IMR-90 (cell line): ENCODE measurements at regions not wholly inside any gene's neighbourhood (a gene's known extent, or its start where the extent isn't known, plus 50 kb on each side); places are given as distances from the start of the nearest gene placed in this dataset.

ENCODE experiments used
- ATAC-seq: fragments of 200-7000 bp; cut with Tn5 transposase; 2 replicates; pipeline ENCODE4 v1.9.1; 2020; ENCODE audit warnings: low read depth, mild to moderate bottlenecking, moderate library complexity
- BruUV-seq: library from RNA; stranded (reverse); fragments of 400-500 nt; replicated peaks from 2 replicates; lab custom pipeline; 2021; lab: Mats Ljungman, UMichigan
- CTCF ChIA-PET: fragments of 300-600 bp; formaldehyde crosslinking; extraction: SDS; loops from one replicate; lab custom pipeline; 2021; ENCODE audit warnings: antibody characterized with exemption; lab: Yijun Ruan, JAX
- POLR2A ChIA-PET: fragments of 300-600 bp; sonication (Branson Sonifier 250); formaldehyde crosslinking; loops from one replicate; lab custom pipeline; 2022; ENCODE audit warnings: antibody characterized with exemption; ENCODE audit not compliant: unreplicated experiment; lab: Charles Lee
- DNase-seq: peaks from one replicate; pipeline ENCODE4 v3.0.0; 2013
- H2AFZ ChIP-seq: replicated peaks from 2 replicates; pipeline ENCODE3; 2013; ENCODE audit warnings: low read length, mild to moderate bottlenecking; ENCODE audit not compliant: poor library complexity
- H2AK5ac ChIP-seq: 2 replicates; pipeline ENCODE4 v1.6.1; 2013; ENCODE audit warnings: low read depth, low read length, inconsistent platforms
- H2AK9ac ChIP-seq: replicated peaks from 2 replicates; pipeline ENCODE3; 2013; ENCODE audit warnings: mild to moderate bottlenecking, low read depth, low read length, moderate library complexity; ENCODE audit not compliant: poor library complexity
- H2BK120ac ChIP-seq: 2 replicates; pipeline ENCODE4 v1.6.1; 2013; ENCODE audit warnings: low read depth, low read length, inconsistent platforms
- H2BK15ac ChIP-seq: 3 replicates; pipeline ENCODE4 v1.6.1; 2013; ENCODE audit warnings: low read depth, low read length, inconsistent platforms
- H2BK20ac ChIP-seq: 2 replicates; pipeline ENCODE4 v1.6.1; 2013; ENCODE audit warnings: low read depth, mild to moderate bottlenecking, inconsistent platforms, low read length, moderate library complexity
- H2BK5ac ChIP-seq: 2 replicates; pipeline ENCODE4 v1.6.1; 2013; ENCODE audit warnings: mild to moderate bottlenecking, low read depth, low read length, inconsistent platforms; ENCODE audit not compliant: poor library complexity, severe bottlenecking
- H3K14ac ChIP-seq: replicated peaks from 2 replicates; pipeline ENCODE4 v1.6.1; 2013; ENCODE audit warnings: low read depth, low read length, inconsistent platforms
- H3K18ac ChIP-seq: 2 replicates; pipeline ENCODE4 v1.6.1; 2013; ENCODE audit warnings: low read depth, low read length, control low read depth
- H3K23ac ChIP-seq: 2 replicates; pipeline ENCODE4 v1.6.1; 2013; ENCODE audit warnings: low read depth, low read length, inconsistent platforms
- H3K27ac ChIP-seq: 2 replicates; pipeline ENCODE4 v1.5.1; 2013; ENCODE audit warnings: mild to moderate bottlenecking, control low read depth, low read length; ENCODE audit not compliant: insufficient read depth
- H3K27me3 ChIP-seq: 2 replicates; pipeline ENCODE4 v1.6.1; 2013; ENCODE audit warnings: low read length; ENCODE audit not compliant: control insufficient read depth, insufficient read depth
- H3K36me3 ChIP-seq: 2 replicates; pipeline ENCODE4 v1.6.1; 2013; ENCODE audit warnings: low read length, mixed read lengths; ENCODE audit not compliant: control insufficient read depth, insufficient read depth
- H3K4ac ChIP-seq: 2 replicates; pipeline ENCODE4 v1.6.1; 2013; ENCODE audit warnings: low read depth, low read length, inconsistent platforms
- H3K4me1 ChIP-seq: 2 replicates; pipeline ENCODE4 v1.6.1; 2013; ENCODE audit warnings: low read length, mixed read lengths; ENCODE audit not compliant: control insufficient read depth, insufficient read depth
- H3K4me2 ChIP-seq: 2 replicates; pipeline ENCODE4 v1.6.1; 2013; ENCODE audit warnings: low read depth, mild to moderate bottlenecking, control low read depth, low read length, moderate library complexity
- H3K4me3 ChIP-seq: 2 replicates; pipeline ENCODE4 v1.5.1; 2013; ENCODE audit warnings: low read depth, mild to moderate bottlenecking, control low read depth, low read length, moderate library complexity; ENCODE audit not compliant: insufficient read depth
- H3K56ac ChIP-seq: 2 replicates; pipeline ENCODE4 v1.6.1; 2013; ENCODE audit warnings: low read length, inconsistent platforms; ENCODE audit not compliant: insufficient read depth; ENCODE audit errors: extremely low read depth
- H3K79me1 ChIP-seq, 2 experiments: 2 replicates each; pipeline ENCODE4 v1.6.1; 2013; ENCODE audit warnings: low read length in 2 of 2, inconsistent platforms in 1 of 2, low read depth in 1 of 2
- H3K9ac ChIP-seq: 2 replicates; pipeline ENCODE4 v1.6.1; 2013; ENCODE audit warnings: low read depth, low read length, control low read depth
- H3K9me1 ChIP-seq: 2 replicates; pipeline ENCODE4 v1.6.1; 2013; ENCODE audit warnings: low read length, inconsistent platforms; ENCODE audit not compliant: insufficient read depth
- H3K9me3 ChIP-seq: 2 replicates; pipeline ENCODE4 v1.6.1; 2013; ENCODE audit warnings: low read length; ENCODE audit not compliant: control insufficient read depth, insufficient read depth
- H4K20me1 ChIP-seq: 2 replicates; pipeline ENCODE4 v1.6.1; 2013; ENCODE audit warnings: low read length, inconsistent platforms; ENCODE audit not compliant: insufficient read depth
- H4K5ac ChIP-seq: 2 replicates; pipeline ENCODE4 v1.6.1; 2013; ENCODE audit warnings: mild to moderate bottlenecking, low read depth, low read length, control low read depth
- H4K8ac ChIP-seq, 2 experiments: 2 replicates each; pipeline ENCODE4 v1.6.1; 2013; ENCODE audit warnings: low read depth in 2 of 2, low read length in 2 of 2, control low read depth in 1 of 2, inconsistent platforms in 1 of 2
- H4K91ac ChIP-seq: 2 replicates; pipeline ENCODE4 v1.6.1; 2013; ENCODE audit warnings: low read depth, low read length, inconsistent platforms; ENCODE audit not compliant: insufficient read depth
- CTCF ChIP-seq: conservative IDR thresholded peaks from 2 replicates; pipeline ENCODE4 v1.5.1; 2012; ENCODE audit warnings: mild to moderate bottlenecking, low read depth, low read length, improper control_type of control experiment
- FOS ChIP-seq: fragments of 150-350 bp; IDR thresholded peaks from 2 replicates; pipeline ENCODE4 v1.6.1; 2016; ENCODE audit warnings: low read depth, low read length
- RAD21 ChIP-seq: IDR thresholded peaks from 2 replicates; pipeline ENCODE4 v1.6.1; 2012; ENCODE audit warnings: low read length, improper control_type of control experiment
- SMC3 ChIP-seq: fragments of 150-350 bp; IDR thresholded peaks from 2 replicates; pipeline ENCODE4 v1.6.1; 2016; ENCODE audit warnings: low read depth, mild to moderate bottlenecking, antibody characterized with exemption, low read length, moderate library complexity
- WGBS, 2 experiments: methylation state at CpG; one replicate each; pipeline versions ENCODE4 v1.1.5 to v1.1.7; 2013; ENCODE audit warnings: missing lambda C conversion rate in 2 of 2; ENCODE audit not compliant: insufficient read length in 1 of 2; ENCODE audit errors: extremely low coverage in 2 of 2; 5-methylcytosine and 5-hydroxymethylcytosine counted together
- dilution Hi-C: fragments of 300-500 bp; cut with HindIII; formaldehyde crosslinking; loops from one replicate; pipeline ENCODE4 v1.14.3; 2018; ENCODE audit warnings: low sequenced_read_pairs; ENCODE audit not compliant: unreplicated experiment
- in situ Hi-C: fragments of 300-500 bp; cut with MboI; formaldehyde crosslinking; loops from 3 replicates; pipeline ENCODE4 v1.14.3; 2019; ENCODE audit warnings: low sequenced_read_pairs, inconsistent platforms, mixed read lengths
- intact Hi-C: fragments of 100-400 bp; cut with micrococcal nuclease; formaldehyde crosslinking; loops from 2 replicates; pipeline ENCODE4 v1.10.0; 2022

- Histone ChIP-seq H2AK9ac (no peak overlapping the region), H3K9me1 (no peaks in the 10 kb centered on the region), H2BK120ac (no peak overlapping the region), H3K4me1 (no peaks in the 10 kb centered on the region), H2BK5ac (no peak overlapping the region), H3K79me1 (no peaks in the 10 kb centered on the region), H4K8ac (no peak overlapping the region), H2AFZ (no peak overlapping the region), H2BK20ac (no peak overlapping the region), H3K27me3 (peaks cover 2% of the 10 kb centered on the region; the same call in 1 of the 2 replicates), H3K23ac (no peak overlapping the region), H4K91ac (no peak overlapping the region), H3K4me2 (no peak overlapping the region), H2AK5ac (no peak overlapping the region), H3K4me3 (no peak overlapping the region), H3K9me3 (no peaks in the 10 kb centered on the region), H2BK15ac (no peak overlapping the region), H4K20me1 (no peaks in the 10 kb centered on the region), H3K9ac (no peak overlapping the region), H3K36me3 (no peaks in the 10 kb centered on the region), H4K5ac (no peak overlapping the region), H3K18ac (no peak overlapping the region), H3K56ac (no peak overlapping the region), H3K27ac (no peak overlapping the region), H3K4ac (no peak overlapping the region), H3K14ac (no peak overlapping the region)
- peak; percentile 64 for ATAC-seq
- peak; percentile 29 for DNase-seq
- dilution Hi-C loops, result no loop called here
- POLR2A ChIA-PET, result no interaction called here
- CTCF ChIA-PET, result interaction anchor here (0.8 to 1.8 kb wide), 4 partner anchors 21 to 729 kb away, joined by 3 to 5 read pairs (median 4); no protein-coding TSS in a partner anchor
- WGBS, 2 experiments, result no CpG with 5 or more reads among the region's 5 CpGs
- intact Hi-C loops, result loop anchor here (2.0 to 5.0 kb wide), 2 partner anchors 501 to 616 kb away; partner anchors contain the start of gene DIRAS2
- in situ Hi-C loops, result loop anchor here (5.0 kb wide), 1 partner anchor 731 kb away; no protein-coding TSS in a partner anchor
- BruUV-seq, result no TSS peak
- TF ChIP-seq CTCF, result peak; percentile 61
- peak; percentile 58 for TF ChIP-seq RAD21
- peak; percentile 50; the same call in 1 of the 2 replicates for TF ChIP-seq SMC3
- no peak for TF ChIP-seq FOS
These were observed 500.9 kb downstream of the DIRAS2 start for GRCh38 chr9:90141723-90142122.
